ENCODE measurements at regions not wholly inside any gene's neighbourhood (a gene's known extent, or its start where the extent isn't known, plus 50 kb on each side); places are given as distances from the start of the nearest gene placed in this dataset.

GRCh38 chr5:13339093-13339492 lies 605.4 kb downstream of the DNAH5 start:
- TF ChIP-seq CTCF (IDR thresholded peaks at IDR 0.05) (no peak), POLR2A (IDR thresholded peaks at IDR 0.05; ENCODE audit: low read depth) (no peak), POLR2AphosphoS5 (IDR thresholded peaks at IDR 0.05) (no peak), EP300 (IDR thresholded peaks at IDR 0.05) (no peak)

Data from esophagus muscularis mucosa (tissue), 4 donors.